ENCODE measurements at regions not wholly inside any gene's neighbourhood (a gene's known extent, or its start where the extent isn't known, plus 50 kb on each side); places are given as distances from the start of the nearest gene placed in this dataset.

DNA sequence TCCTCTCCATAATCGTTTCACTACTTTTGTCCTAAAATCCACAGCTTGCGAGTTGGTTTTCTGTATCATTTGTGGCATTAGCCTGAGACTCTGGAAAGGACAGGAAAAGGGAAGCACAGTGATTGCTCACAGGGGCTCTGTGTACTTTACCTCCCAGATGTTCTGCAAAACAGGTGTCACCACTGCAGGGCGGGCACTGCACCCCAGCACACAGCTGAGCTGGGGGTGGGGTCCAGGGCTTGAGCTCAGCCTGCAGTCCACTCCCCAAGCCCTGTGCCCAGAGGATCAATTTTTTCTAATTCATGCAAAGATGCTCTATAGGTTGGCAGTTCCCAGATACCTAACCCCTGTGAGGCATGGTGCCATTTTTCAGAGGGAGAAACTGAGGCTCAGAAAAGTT lies 119.4 kb upstream of the GLI2 start:
- H3K9me3 ChIP-seq (replicated peaks in 1 of 3) = no peaks in the 10 kb centered on the region
- no peak overlapping the region for H3K4me3 ChIP-seq
- no peak for DNase-seq
- H3K27ac ChIP-seq = no peak overlapping the region
- 77 to 92% (median 80%) methylated on average over 3 of the region's 3 CpGs for WGBS, 4 donors
- intact Hi-C loops (cut with DNase I) = no loop called here
- no peaks in the 10 kb centered on the region for H3K27me3 ChIP-seq
- no peaks in the 10 kb centered on the region for H3K4me1 ChIP-seq (replicated peaks in 1 of 2)
- no peaks in the 10 kb centered on the region for H3K36me3 ChIP-seq (replicated peaks in 1 of 2)
- no peak for TF ChIP-seq POLR2A (IDR thresholded peaks at IDR 0.05)
- TF ChIP-seq, protein P1, sequence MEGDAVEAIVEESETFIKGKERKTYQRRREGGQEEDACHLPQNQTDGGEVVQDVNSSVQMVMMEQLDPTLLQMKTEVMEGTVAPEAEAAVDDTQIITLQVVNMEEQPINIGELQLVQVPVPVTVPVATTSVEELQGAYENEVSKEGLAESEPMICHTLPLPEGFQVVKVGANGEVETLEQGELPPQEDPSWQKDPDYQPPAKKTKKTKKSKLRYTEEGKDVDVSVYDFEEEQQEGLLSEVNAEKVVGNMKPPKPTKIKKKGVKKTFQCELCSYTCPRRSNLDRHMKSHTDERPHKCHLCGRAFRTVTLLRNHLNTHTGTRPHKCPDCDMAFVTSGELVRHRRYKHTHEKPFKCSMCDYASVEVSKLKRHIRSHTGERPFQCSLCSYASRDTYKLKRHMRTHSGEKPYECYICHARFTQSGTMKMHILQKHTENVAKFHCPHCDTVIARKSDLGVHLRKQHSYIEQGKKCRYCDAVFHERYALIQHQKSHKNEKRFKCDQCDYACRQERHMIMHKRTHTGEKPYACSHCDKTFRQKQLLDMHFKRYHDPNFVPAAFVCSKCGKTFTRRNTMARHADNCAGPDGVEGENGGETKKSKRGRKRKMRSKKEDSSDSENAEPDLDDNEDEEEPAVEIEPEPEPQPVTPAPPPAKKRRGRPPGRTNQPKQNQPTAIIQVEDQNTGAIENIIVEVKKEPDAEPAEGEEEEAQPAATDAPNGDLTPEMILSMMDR (IDR thresholded peaks at IDR 0.05) = no peak

DNA sequence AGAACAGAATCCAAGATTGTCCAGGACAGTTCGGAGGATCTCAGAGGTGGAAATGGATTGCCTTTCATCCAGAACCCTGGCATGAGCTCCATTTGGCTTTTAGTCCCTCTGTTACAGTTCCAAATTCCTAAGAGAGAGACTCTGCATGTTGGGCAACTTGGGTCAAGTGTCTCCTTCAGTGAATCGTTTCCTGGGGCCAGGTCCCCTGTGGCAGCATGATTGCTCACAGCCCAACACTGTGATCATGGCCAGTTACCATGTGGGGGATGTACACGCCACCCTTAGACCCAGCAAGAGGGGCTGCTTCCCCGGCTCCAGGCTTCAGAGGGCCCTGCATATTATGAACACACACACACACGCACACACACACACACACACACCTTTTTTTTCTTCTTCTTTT lies 118.6 kb upstream of the GLI2 start:
- H3K4me3 ChIP-seq = no peak overlapping the region
- no peaks in the 10 kb centered on the region for H3K36me3 ChIP-seq (replicated peaks in 1 of 2)
- no peaks in the 10 kb centered on the region for H3K9me3 ChIP-seq (replicated peaks in 1 of 3)
- 64 to 83% (median 69%) methylated on average over 3 to 5 of the region's 5 CpGs for WGBS, 4 donors
- H3K27ac ChIP-seq = no peak overlapping the region
- TF ChIP-seq, protein P1 (IDR thresholded peaks at IDR 0.05) = no peak
- TF ChIP-seq POLR2A (IDR thresholded peaks at IDR 0.05) = no peak
- no peak for DNase-seq
- no peaks in the 10 kb centered on the region for H3K4me1 ChIP-seq (replicated peaks in 1 of 2)
- no peaks in the 10 kb centered on the region for H3K27me3 ChIP-seq
- intact Hi-C loops (cut with DNase I) = no loop called here

DNA sequence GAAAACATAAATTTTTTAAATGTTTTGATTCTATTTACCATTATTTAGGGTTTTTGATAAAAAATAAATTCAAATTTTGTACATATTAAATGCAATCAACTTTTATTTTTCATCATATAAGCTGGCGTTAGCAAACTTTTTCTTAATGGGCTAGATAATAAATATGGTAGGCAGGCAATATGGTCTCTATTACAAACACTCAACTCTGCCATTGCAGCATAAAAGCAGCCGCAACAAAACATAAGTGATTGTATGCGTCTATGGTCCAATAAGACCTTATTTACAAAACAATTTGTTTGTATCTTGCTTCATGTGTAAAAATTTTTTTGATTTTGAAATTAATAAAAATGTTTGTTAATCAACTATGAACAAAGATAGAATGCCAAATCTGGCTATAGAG lies 116.8 kb upstream of the GLI2 start:
- Histone ChIP-seq H3K36me3 (replicated peaks in 1 of 2) (no peaks in the 10 kb centered on the region), H3K9me3 (replicated peaks in 1 of 3) (no peaks in the 10 kb centered on the region), H3K27ac (no peak overlapping the region), H3K4me1 (replicated peaks in 1 of 2) (no peaks in the 10 kb centered on the region), H3K4me3 (no peak overlapping the region), H3K27me3 (no peaks in the 10 kb centered on the region)
- no peak for TF ChIP-seq POLR2A (IDR thresholded peaks at IDR 0.05)
- TF ChIP-seq, protein P1 (IDR thresholded peaks at IDR 0.05) = no peak
- WGBS, 4 donors = 88 to 93% (median 90%) methylated on average over 3 of the region's 3 CpGs
- intact Hi-C loops (cut with DNase I) = no loop called here
- DNase-seq = no peak

DNA sequence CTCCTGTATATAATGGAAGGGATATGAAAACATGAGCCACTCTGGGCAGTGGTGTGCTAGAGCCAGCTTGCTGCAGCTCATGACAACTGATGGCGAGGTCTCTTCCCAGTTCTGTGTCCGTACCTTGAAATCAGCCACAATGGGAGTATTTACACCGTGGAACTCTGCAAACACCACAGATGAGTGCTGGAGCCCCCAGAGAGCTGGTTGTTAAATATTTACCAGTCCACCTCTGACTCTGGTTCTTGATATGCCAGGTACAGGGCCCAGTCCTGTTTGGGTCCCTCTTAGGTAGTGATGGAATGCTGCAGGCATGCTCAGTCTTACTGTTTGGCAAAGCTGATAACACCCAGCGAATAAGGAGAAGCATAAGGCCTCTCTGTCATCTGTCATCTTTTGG lies 116.1 kb upstream of the GLI2 start:
- H3K27ac ChIP-seq = no peak overlapping the region
- no peaks in the 10 kb centered on the region for H3K27me3 ChIP-seq
- H3K4me1 ChIP-seq (replicated peaks in 1 of 2) = no peaks in the 10 kb centered on the region
- intact Hi-C loops (cut with DNase I) = no loop called here
- 93 to 96% (median 94%) methylated on average over 4 of the region's 4 CpGs for WGBS, 4 donors
- H3K9me3 ChIP-seq (replicated peaks in 1 of 3) = no peaks in the 10 kb centered on the region
- no peak for DNase-seq
- no peak for TF ChIP-seq POLR2A (IDR thresholded peaks at IDR 0.05)
- TF ChIP-seq, protein P1 (IDR thresholded peaks at IDR 0.05) = no peak
- no peaks in the 10 kb centered on the region for H3K36me3 ChIP-seq (replicated peaks in 1 of 2)
- H3K4me3 ChIP-seq = no peak overlapping the region
